GM12872 (cell line): ENCODE measurements at regions not wholly inside any gene's neighbourhood (a gene's known extent, or its start where the extent isn't known, plus 50 kb on each side); places are given as distances from the start of the nearest gene placed in this dataset.

Experiments
- TF ChIP-seq, protein P1 (sequence below): IDR thresholded peaks from 3 replicates; pipeline ENCODE4 v1.5.1; 2011; ENCODE audit warnings: low read depth, mild to moderate bottlenecking, low read length, moderate library complexity; ENCODE audit not compliant: insufficient read depth

DNA sequence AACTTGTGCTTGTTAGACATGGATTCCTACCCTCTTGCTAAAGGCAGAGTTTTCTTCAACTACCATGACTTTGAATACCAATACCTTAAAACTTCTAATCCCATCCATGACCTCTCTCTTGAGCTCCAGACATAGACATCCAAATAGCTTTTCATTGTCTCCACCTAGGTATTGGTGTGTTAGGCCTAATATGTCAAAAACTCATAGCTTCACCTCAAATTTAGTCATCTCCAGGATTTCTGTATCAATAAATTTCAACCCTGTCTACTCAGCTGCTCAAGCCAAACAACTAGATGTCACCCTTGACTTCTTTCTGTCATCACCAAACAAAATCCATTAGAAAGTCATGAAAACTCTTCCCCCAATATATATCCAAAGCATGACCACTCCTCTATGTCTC is 617.7 kb upstream of the GRIA3 start:
- TF ChIP-seq, protein P1, sequence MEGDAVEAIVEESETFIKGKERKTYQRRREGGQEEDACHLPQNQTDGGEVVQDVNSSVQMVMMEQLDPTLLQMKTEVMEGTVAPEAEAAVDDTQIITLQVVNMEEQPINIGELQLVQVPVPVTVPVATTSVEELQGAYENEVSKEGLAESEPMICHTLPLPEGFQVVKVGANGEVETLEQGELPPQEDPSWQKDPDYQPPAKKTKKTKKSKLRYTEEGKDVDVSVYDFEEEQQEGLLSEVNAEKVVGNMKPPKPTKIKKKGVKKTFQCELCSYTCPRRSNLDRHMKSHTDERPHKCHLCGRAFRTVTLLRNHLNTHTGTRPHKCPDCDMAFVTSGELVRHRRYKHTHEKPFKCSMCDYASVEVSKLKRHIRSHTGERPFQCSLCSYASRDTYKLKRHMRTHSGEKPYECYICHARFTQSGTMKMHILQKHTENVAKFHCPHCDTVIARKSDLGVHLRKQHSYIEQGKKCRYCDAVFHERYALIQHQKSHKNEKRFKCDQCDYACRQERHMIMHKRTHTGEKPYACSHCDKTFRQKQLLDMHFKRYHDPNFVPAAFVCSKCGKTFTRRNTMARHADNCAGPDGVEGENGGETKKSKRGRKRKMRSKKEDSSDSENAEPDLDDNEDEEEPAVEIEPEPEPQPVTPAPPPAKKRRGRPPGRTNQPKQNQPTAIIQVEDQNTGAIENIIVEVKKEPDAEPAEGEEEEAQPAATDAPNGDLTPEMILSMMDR: no peak

DNA sequence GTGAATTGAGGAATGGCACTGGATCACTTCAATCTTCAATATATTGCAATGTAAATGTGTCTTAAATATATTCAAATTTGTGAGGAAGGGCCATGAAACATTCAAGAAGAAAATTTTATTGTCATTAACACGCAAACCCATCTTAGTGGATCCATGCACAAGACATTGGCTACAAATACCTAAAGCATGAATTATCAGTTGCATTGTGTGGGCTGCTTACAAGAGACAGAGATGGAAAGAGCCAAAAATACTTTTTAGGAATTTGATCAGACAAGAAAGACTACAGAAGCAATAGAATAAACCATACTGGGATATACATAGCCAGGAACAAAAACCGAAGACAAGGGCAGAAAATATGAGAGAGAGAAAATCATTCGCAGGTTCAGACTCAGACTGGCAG is 616.2 kb upstream of the GRIA3 start:
- TF ChIP-seq, protein P1: no peak

DNA sequence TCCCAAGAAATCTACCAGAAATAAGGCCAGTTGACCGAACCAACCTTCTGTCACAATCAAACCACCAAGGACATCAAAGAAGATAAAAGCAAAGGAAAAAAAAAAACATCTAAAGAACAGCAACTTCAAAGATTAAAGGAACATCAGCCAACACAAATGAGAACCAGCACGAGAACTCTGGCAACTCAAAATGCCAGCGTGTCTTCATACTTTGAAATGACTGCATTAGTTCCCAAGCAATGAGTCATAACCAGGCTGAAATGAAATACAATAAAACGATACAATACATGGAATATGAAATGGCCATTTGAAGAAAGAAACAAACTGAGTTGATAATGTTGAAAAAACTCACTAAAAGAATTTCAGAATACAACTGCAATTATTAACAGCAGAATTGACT is 611.6 kb upstream of the GRIA3 start:
- TF ChIP-seq, protein P1: no peak

DNA sequence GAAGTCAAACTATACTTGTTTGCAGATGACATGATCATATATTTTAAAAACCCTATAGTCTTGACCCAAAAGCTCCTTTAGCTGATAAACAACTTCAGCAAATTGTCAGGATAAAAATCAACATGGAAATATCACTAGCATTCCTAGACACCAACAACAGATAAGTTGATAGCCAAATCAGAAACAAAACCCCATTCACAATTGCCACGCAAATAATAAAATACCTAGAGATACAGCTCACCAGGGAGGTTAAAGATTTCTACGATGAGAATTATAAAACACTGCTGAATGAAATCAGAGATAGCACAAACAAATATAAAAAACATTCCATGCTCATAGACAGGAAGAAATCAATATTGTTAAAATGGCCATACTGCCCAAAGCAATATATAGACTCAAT is 605.0 kb upstream of the GRIA3 start:
- TF ChIP-seq, protein P1: no peak

DNA sequence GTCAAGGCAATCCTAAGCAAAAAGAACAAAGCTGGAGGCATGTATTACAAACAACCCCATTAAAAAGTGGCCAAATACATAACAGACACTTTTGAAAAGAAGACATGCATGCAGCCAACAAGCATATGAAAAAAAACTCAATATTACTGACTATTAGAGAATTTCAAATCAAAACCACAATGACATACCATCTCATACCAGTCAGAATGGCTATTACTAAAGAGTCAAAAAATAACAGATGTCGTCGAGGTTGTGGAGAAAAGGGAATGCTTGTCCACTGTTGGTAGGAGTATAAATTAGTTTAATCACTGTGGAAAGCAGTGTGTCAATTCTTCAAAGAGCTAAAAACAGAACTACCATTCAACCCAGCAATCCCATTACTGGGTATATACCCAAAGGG is 604.6 kb upstream of the GRIA3 start:
- TF ChIP-seq, protein P1: no peak

DNA sequence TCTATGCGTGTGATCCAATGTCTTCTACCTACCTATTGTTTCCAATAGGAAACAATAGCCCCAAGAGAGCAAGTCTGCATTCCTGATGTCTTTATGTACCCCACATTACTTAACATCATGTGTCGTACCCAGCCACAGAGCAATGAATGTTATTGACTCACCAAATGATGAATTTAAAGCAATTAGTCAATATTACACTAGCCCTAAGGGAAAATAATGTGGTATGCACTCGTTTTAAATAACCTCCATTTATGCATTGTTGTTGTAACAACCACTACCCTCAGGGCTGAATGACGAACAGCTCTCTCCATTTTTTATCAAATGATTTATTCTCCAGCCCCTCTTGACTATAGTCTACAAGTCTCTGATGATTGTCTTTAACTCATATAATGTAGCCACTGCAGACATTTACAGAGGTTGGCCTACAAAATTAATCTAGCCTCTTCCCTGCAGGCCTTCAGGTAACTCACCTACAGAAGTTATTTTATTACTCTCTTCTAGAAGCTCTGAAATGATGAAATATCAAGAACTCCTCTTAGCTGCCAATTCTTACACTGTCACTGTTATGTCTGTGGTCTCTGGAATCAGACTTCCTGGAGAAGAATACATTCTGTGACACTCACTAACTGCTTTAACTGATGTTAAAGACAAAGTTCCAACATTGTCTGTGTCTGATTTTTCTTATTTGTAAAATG is 601.7 kb upstream of the GRIA3 start:
- TF ChIP-seq, protein P1: no peak

DNA sequence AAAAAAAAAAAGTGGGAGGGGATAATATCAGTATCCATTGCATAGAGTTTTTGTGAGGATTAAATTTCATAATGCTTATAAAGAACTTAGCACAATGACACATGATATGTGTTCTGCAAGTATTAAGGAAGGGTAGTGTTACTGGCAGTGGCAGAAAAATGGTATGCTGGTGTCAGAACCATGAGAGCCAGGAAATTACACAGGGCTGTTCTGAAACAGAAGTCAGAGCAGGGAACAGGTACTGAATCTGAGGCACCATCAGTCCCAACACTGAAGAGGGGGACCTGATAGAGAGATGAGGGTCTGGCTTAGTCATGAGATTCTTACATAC is 601.1 kb upstream of the GRIA3 start:
- TF ChIP-seq, protein P1: no peak
